Skeletal muscle tissue (tissue), 3 donors: ENCODE measurements at regions not wholly inside any gene's neighbourhood (a gene's known extent, or its start where the extent isn't known, plus 50 kb on each side); places are given as distances from the start of the nearest gene placed in this dataset.

ENCODE experiments used
- H3K27ac ChIP-seq: one replicate; pipeline ENCODE4 v1.7.0; 2013; ENCODE audit warnings: mild to moderate bottlenecking, low read depth, low read length, inconsistent platforms
- H3K27me3 ChIP-seq, 3 donors: one replicate each; pipeline ENCODE4 v1.7.0; 2013; ENCODE audit warnings: low read length in 3 of 3; ENCODE audit not compliant: control insufficient read depth in 3 of 3, insufficient read depth in 3 of 3
- H3K36me3 ChIP-seq, 3 donors: one replicate each; pipeline ENCODE4 v1.7.0; 2013; ENCODE audit warnings: low read length in 3 of 3; ENCODE audit not compliant: control insufficient read depth in 3 of 3, insufficient read depth in 3 of 3
- H3K4me1 ChIP-seq, 3 donors: one replicate each; pipeline ENCODE4 v1.7.0; 2013; ENCODE audit warnings: low read length in 3 of 3, mild to moderate bottlenecking in 3 of 3; ENCODE audit not compliant: control insufficient read depth in 3 of 3, insufficient read depth in 3 of 3
- H3K4me3 ChIP-seq, 3 donors: one replicate each; pipeline ENCODE4 v1.7.0; 2013; ENCODE audit warnings: low read length in 3 of 3
- H3K9ac ChIP-seq, 3 donors: one replicate each; pipeline ENCODE4 v1.7.0; 2013; ENCODE audit warnings: low read length in 3 of 3, mild to moderate bottlenecking in 3 of 3, moderate library complexity in 2 of 3, low read depth in 1 of 3
- H3K9me3 ChIP-seq, 3 donors: one replicate each; pipeline ENCODE4 v1.7.0; 2013; ENCODE audit warnings: low read length in 3 of 3; ENCODE audit not compliant: control insufficient read depth in 3 of 3
- donor health status: Osteomylitis.

DNA sequence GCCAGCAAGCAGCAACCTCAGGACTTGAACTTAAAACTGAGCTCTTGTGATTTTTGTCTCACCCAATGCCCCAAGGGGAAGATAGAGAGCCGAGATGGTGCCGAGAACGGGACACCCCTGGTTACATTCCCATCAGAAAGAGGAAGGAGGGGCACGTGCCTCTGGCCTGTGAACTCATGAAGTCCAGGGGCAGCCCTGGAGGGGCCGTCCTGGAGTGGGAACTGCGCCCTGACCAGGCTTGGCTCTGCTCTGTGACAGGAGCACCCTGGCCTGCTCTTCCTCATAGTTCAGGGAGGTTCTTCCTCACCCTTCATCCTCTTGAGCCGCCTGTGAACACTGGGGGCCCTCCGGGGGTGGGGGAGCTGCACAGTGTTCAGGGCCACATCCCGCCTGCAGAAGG, 130.3 kb upstream of the FOXF1 start:
- Histone ChIP-seq H3K27me3 (peaks cover 8 to 35% (median 29%) of the 10 kb centered on the region in 3 donors), H3K9me3 (peaks cover 0 to 4% (median 3%) of the 10 kb centered on the region in 3 donors), H3K36me3 (no peaks in the 10 kb centered on the region), H3K4me3 (no peak overlapping the region), H3K27ac (no peak overlapping the region), H3K4me1 (peaks cover 0 to 2% (median 0%) of the 10 kb centered on the region in 3 donors), H3K9ac (no peak overlapping the region)

DNA sequence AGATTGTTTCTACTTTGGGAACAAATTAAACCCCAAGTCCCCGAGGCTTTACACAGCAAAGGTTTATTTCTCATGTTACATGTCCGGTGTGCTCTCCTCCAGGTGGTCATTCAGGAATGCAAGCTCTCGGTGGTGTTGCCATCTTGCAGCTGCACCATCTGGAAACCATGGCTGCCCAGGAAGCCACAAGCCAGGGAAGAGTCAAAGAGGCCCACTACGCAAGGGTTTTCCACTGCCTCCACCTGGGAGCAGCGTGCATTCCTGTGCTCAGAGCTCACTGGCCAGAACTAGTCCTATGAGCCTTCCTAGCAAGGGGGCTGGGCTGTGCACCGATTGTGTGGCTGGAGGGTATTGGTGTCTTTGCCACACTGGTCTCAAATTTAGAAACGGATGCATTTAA, 128.8 kb upstream of the FOXF1 start:
- H3K4me3 ChIP-seq = no peak overlapping the region
- peaks cover 0 to 2% (median 0%) of the 10 kb centered on the region in 3 donors for H3K4me1 ChIP-seq
- no peak overlapping the region for H3K27ac ChIP-seq
- H3K36me3 ChIP-seq = no peaks in the 10 kb centered on the region
- H3K9ac ChIP-seq = no peak overlapping the region
- peaks cover 8 to 36% (median 29%) of the 10 kb centered on the region in 3 donors for H3K27me3 ChIP-seq
- peaks cover 0 to 4% (median 3%) of the 10 kb centered on the region in 3 donors for H3K9me3 ChIP-seq

DNA sequence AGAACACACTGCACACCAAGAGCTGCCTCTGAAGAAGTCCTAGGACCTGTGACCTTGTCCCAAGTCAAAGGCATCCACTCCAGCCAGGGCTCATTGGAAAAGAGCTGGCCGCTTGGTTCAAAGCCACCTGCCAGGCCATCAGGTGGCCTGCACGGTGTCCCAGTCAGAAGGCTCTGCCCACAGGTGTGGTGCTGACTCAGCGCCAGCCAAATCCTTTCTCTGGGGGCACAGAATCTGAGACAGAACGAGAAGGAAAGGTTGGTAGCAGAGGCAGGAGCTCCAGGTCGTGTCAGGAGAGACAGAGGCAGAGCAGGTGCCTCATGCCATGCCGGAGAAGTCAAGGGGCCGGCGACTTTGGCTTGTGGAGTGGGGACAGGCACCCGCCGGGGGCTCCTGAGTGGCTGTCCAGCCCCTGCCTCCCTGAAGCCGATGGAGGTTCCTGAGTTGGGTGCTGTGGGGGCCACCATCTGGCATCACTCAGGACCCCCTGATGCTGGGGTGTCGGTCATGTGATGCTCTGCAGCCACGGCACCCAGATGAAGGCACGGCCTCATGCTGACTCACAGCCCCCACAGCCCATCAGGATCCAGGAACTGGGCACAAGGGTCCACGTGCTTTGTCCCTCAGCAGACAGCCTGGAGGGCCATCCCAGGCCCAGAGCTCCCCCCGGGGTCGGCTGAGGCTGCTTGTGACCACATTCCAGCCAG, 128.1 kb upstream of the FOXF1 start:
- Histone ChIP-seq H3K4me1 (peaks cover 0 to 2% (median 0%) of the 10 kb centered on the region in 3 donors), H3K27ac (no peak overlapping the region), H3K4me3 (no peak overlapping the region), H3K9ac (no peak overlapping the region), H3K36me3 (no peaks in the 10 kb centered on the region), H3K27me3 (peaks cover 8 to 40% (median 33%) of the 10 kb centered on the region in 3 donors), H3K9me3 (no peaks in the 10 kb centered on the region)

DNA sequence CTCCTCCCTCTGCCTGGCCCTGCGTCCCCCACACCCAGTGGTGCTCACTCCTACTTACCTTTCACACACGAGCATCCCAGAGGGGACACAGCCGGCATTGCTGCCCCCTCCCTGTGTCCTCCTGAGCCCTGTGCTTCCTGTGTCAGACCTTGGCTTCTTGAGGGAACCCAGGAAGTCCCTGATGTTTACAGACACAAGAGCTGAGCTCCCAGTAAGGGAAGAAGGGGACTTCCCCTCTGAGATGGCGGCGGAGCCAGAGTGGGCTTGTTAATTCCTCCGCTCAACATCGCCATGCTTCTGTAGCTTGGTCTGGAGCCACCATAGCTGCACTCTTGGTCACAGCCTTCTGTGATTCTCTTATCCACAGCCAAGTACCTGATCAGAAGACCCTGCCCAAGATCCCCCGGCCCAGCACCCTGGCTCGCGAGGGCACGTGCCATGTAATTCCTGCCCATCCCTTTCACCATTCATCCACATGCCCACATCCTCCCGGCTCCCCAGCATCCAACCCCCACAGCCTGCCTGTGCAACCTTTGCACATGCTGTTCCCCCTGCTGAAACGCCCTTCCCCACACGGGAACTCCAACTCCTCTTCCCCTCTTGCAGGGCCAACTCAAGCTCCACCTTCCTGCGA, 127.4 kb upstream of the FOXF1 start:
- peaks cover 0 to 2% (median 0%) of the 10 kb centered on the region in 3 donors for H3K4me1 ChIP-seq
- peak overlapping the region in 1 of 3 donors; percentile 33 for H3K9ac ChIP-seq
- no peak overlapping the region for H3K4me3 ChIP-seq
- H3K27ac ChIP-seq = no peak overlapping the region
- H3K9me3 ChIP-seq = no peaks in the 10 kb centered on the region
- no peaks in the 10 kb centered on the region for H3K36me3 ChIP-seq
- peaks cover 8 to 40% (median 33%) of the 10 kb centered on the region in 3 donors for H3K27me3 ChIP-seq

DNA sequence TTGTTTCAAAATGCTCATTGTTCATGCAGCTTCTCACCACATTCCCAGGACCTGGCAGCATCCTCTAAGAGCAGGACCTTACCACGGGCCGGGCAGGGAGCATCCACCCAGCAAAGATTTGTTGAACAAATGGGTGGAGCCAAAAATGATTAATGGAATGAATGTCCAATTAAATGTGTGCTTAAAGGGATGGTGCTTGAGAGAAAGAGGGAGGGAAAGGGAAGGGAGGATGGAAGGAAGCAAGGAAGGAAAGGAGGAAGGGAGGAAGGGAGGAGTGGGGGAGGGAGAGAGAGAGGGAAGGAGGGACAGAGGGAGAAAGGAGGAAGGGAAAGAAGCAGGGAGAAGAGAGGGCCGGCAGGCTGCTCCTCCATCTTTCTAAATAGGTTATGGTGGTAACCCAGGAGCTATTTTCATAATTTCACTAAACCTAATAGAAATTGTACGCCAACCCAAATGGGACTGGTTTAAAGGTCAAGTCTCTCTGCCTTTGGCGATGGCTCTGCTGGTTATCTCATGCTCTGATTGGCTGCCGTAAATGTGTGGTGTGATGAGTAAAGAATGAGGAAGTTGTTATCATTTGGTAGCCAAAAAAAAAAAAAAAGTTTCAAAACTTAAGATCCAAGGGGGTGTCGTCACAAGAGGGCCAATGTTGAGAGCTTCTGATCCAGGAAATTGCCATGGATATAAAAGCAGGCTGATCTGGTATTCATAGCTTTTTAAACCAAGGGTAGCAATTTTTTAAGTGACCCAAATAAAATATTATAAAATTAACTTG, 126.7 kb upstream of the FOXF1 start:
- Histone ChIP-seq H3K27ac (no peak overlapping the region), H3K27me3 (peaks cover 8 to 37% (median 28%) of the 10 kb centered on the region in 3 donors), H3K36me3 (no peaks in the 10 kb centered on the region), H3K9ac (peak overlapping the region in 1 of 3 donors; percentile 33), H3K4me1 (peaks cover 0 to 2% (median 0%) of the 10 kb centered on the region in 3 donors), H3K4me3 (no peak overlapping the region), H3K9me3 (no peaks in the 10 kb centered on the region)

DNA sequence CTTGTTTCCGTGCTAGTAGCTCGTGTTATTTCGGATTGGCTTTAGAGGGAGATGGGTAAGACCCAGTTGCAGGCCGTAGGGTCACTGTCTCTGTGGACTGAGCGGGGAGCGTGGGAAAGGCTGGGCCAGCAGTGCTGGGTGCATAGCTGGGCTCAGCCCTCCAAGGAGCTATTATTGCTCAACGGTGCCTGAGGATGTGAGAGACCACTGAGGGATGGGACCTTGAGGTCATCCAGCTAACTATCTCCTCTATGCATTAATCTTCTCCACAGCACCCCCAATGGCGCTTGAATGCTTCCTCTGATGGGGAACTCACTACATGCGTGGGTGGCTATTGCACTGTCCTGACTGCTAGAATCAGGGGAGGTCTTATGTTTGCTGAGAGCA, 126.1 kb upstream of the FOXF1 start:
- Histone ChIP-seq H3K36me3 (no peaks in the 10 kb centered on the region), H3K9me3 (no peaks in the 10 kb centered on the region), H3K4me3 (no peak overlapping the region), H3K4me1 (peaks cover 0 to 2% (median 0%) of the 10 kb centered on the region in 3 donors), H3K27ac (no peak overlapping the region), H3K27me3 (peaks cover 8 to 37% (median 25%) of the 10 kb centered on the region in 3 donors), H3K9ac (no peak overlapping the region)

DNA sequence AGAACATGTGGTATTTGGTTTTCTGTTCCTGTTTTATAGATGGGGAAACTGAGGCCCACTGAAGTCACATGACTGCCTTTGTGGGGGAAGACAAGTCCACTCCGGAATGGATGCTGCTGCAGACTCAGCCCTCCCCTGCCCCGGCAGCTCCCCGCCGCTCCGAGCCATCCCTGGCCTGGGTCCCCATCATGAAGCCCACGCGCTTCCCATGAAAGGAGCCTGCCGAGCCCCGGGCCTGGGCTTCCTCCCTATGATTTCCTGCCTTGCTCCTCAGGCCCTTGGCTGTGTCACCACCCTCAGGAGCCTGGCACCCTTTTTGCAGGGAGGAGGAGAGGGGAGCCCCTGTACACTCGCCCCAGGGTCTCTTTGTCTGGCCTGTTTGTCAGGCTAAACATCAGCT, 125.3 kb upstream of the FOXF1 start:
- no peak overlapping the region for H3K4me3 ChIP-seq
- no peak overlapping the region for H3K27ac ChIP-seq
- H3K27me3 ChIP-seq = peaks cover 13 to 36% (median 28%) of the 10 kb centered on the region in 3 donors
- H3K9ac ChIP-seq = no peak overlapping the region
- no peaks in the 10 kb centered on the region for H3K36me3 ChIP-seq
- H3K9me3 ChIP-seq = no peaks in the 10 kb centered on the region
- peaks cover 0 to 2% (median 0%) of the 10 kb centered on the region in 3 donors for H3K4me1 ChIP-seq

DNA sequence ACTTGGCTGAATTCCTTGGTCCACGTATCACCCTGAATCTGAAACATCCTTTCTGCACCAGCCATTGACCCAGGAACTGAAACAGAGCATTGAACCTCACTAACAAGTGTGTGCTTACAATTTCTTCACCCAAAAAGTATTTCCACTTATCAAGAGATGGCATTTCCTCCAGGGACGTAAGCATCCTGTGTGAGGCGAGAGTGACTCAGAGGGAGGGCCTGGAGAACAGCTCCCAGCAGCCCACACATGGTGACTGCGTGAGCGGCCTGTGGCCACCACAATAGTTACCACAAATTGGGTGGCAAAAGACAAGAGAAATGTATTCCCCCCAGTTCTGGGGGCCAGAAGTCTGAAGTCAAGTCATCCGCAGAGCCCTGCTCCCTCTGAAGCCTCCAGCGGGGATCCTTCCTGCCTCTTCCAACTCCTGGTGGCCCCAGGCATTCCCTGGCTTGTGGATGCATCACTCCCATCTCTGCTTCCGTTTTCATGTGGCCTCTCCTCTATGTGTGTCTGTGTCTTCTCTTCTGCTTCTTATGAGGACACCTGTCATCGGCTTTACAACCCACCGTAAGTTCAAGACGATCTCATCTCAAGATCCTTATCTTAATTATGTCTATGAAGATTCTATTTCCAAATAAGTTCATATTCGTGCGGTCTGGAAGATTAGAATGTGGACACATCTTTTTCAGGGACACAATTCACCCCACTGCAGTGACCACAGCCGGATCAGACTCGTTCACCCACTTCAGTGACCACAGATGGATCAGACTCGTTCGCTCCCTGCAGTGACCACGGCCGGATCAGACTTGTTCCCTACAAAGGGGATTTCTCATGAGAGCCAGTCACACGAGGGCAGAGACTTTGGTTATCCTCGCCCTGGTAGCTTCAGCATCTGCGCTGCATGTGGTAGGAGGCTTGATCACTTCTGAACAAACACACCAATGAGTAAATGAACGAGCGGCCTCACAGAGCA, 122.6 kb upstream of the FOXF1 start:
- Histone ChIP-seq H3K9ac (no peak overlapping the region), H3K9me3 (no peaks in the 10 kb centered on the region), H3K4me3 (no peak overlapping the region), H3K4me1 (peaks cover 0 to 2% (median 0%) of the 10 kb centered on the region in 3 donors), H3K27ac (no peak overlapping the region), H3K27me3 (peaks cover 20 to 36% (median 28%) of the 10 kb centered on the region in 3 donors), H3K36me3 (no peaks in the 10 kb centered on the region)

DNA sequence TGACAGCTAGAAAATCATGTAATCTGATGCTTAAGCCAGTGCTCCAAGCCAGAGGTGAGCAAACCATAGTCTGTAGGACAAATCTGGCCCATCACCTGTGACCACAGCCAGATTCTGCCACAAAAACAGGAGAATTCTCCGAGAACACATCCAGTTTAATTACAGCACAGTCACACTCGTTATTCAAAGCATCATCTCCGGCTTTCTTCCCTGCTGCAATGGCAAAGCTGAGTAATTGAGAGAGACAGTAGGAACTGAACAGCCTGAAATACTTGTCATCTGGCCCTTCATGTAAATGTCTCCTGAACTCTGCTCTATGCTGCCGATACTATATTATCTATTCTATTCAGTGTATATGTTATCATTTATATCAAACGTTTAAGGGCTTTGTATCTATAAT, 121.4 kb upstream of the FOXF1 start:
- Histone ChIP-seq H3K4me3 (no peak overlapping the region), H3K4me1 (no peaks in the 10 kb centered on the region), H3K27ac (no peak overlapping the region), H3K9me3 (no peaks in the 10 kb centered on the region), H3K27me3 (peaks cover 17 to 28% (median 22%) of the 10 kb centered on the region in 3 donors), H3K36me3 (no peaks in the 10 kb centered on the region), H3K9ac (no peak overlapping the region)
